ENCODE measurements at regions not wholly inside any gene's neighbourhood (a gene's known extent, or its start where the extent isn't known, plus 50 kb on each side); places are given as distances from the start of the nearest gene placed in this dataset.

GRCh38 chr11:19478891-19479290, 233.7 kb upstream of the NAV2 start:
- Mint-ChIP-seq H3K4me3 (no peak overlapping the region), H3K4me1 (no peaks in the 10 kb centered on the region), H3K27me3 (peaks cover 9% of the 10 kb centered on the region), H3K36me3 (ENCODE audit: low read depth) (no peaks in the 10 kb centered on the region), H3K27ac (no peak overlapping the region), H3K9me3 (no peaks in the 10 kb centered on the region)
- ChIA-PET POLR2A (no interaction called here), CTCF (no interaction called here)
- DNase-seq: no peak

GRCh38 chr11:19474954-19475721, 234.4 kb upstream of the E2F8 start:
- no peaks in the 10 kb centered on the region for H3K36me3 Mint-ChIP-seq (ENCODE audit: low read depth)
- H3K4me1 Mint-ChIP-seq: no peaks in the 10 kb centered on the region
- POLR2A ChIA-PET: no interaction called here
- no peak overlapping the region for H3K27ac Mint-ChIP-seq
- no peak overlapping the region for H3K4me3 Mint-ChIP-seq
- no peak for DNase-seq
- CTCF ChIA-PET: no interaction called here
- peaks cover 17% of the 10 kb centered on the region for H3K27me3 Mint-ChIP-seq
- H3K9me3 Mint-ChIP-seq: no peaks in the 10 kb centered on the region

- ChIA-PET POLR2A (no interaction called here), CTCF (no interaction called here)
- H3K27ac Mint-ChIP-seq: no peak overlapping the region
- H3K27me3 Mint-ChIP-seq: peaks cover 22% of the 10 kb centered on the region
- no peak for DNase-seq
- no peaks in the 10 kb centered on the region for H3K4me1 Mint-ChIP-seq
- no peaks in the 10 kb centered on the region for H3K36me3 Mint-ChIP-seq (ENCODE audit: low read depth)
- H3K9me3 Mint-ChIP-seq: no peaks in the 10 kb centered on the region
- H3K4me3 Mint-ChIP-seq: no peak overlapping the region
These were observed 233.5 kb upstream of the E2F8 start for GRCh38 chr11:19474211-19474610.

- ChIA-PET CTCF (no interaction called here), POLR2A (no interaction called here)
- Mint-ChIP-seq H3K9me3 (no peaks in the 10 kb centered on the region), H3K36me3 (ENCODE audit: low read depth) (no peaks in the 10 kb centered on the region), H3K4me1 (no peaks in the 10 kb centered on the region), H3K27me3 (peaks cover 20% of the 10 kb centered on the region), H3K27ac (no peak overlapping the region), H3K4me3 (no peak overlapping the region)
- no peak for DNase-seq
These were observed 231.9 kb upstream of the E2F8 start for GRCh38 chr11:19472679-19473078.

- CTCF ChIA-PET: no interaction called here
- POLR2A ChIA-PET: no interaction called here
- no peak for DNase-seq
- Mint-ChIP-seq H3K9me3 (no peaks in the 10 kb centered on the region), H3K36me3 (ENCODE audit: low read depth) (no peaks in the 10 kb centered on the region), H3K4me3 (no peak overlapping the region), H3K27ac (no peak overlapping the region), H3K27me3 (peaks cover 20% of the 10 kb centered on the region), H3K4me1 (no peaks in the 10 kb centered on the region)
These were observed 227.2 kb upstream of the E2F8 start for GRCh38 chr11:19467904-19468303.

- Mint-ChIP-seq H3K36me3 (ENCODE audit: low read depth) (no peaks in the 10 kb centered on the region), H3K4me3 (no peak overlapping the region), H3K27me3 (peaks cover 17% of the 10 kb centered on the region), H3K9me3 (no peaks in the 10 kb centered on the region), H3K4me1 (no peaks in the 10 kb centered on the region), H3K27ac (no peak overlapping the region)
- CTCF ChIA-PET: no interaction called here
- POLR2A ChIA-PET: no interaction called here
- no peak for DNase-seq
These were observed 225.6 kb upstream of the E2F8 start for GRCh38 chr11:19466314-19466713.

GRCh38 chr11:19463976-19464375, 223.2 kb upstream of the E2F8 start:
- CTCF ChIA-PET: no interaction called here
- H3K27ac Mint-ChIP-seq: no peak overlapping the region

GRCh38 chr11:19460718-19461405, 220.1 kb upstream of the E2F8 start:
- Mint-ChIP-seq H3K9me3 (no peaks in the 10 kb centered on the region), H3K4me3 (no peak overlapping the region), H3K36me3 (ENCODE audit: low read depth) (no peaks in the 10 kb centered on the region), H3K27ac (no peak overlapping the region), H3K4me1 (no peaks in the 10 kb centered on the region), H3K27me3 (peaks cover 9% of the 10 kb centered on the region)
- ChIA-PET POLR2A (no interaction called here), CTCF (no interaction called here)
- no peak for DNase-seq

More at GRCh38 chr11:19463976-19464375, 223.2 kb upstream of the E2F8 start:
- Mint-ChIP-seq H3K4me3 (no peak overlapping the region), H3K36me3 (ENCODE audit: low read depth) (no peaks in the 10 kb centered on the region), H3K4me1 (no peaks in the 10 kb centered on the region), H3K9me3 (no peaks in the 10 kb centered on the region), H3K27me3 (peaks cover 17% of the 10 kb centered on the region)
- DNase-seq: no peak
- POLR2A ChIA-PET: no interaction called here

GRCh38 chr11:19459240-19459639, 218.5 kb upstream of the E2F8 start:
- H3K4me1 Mint-ChIP-seq: no peaks in the 10 kb centered on the region
- no peak for DNase-seq
- H3K9me3 Mint-ChIP-seq: no peaks in the 10 kb centered on the region
- no peak overlapping the region for H3K27ac Mint-ChIP-seq
- H3K36me3 Mint-ChIP-seq (ENCODE audit: low read depth): no peaks in the 10 kb centered on the region
- ChIA-PET CTCF (no interaction called here), POLR2A (no interaction called here)
- H3K4me3 Mint-ChIP-seq: no peak overlapping the region
- H3K27me3 Mint-ChIP-seq: peaks cover 11% of the 10 kb centered on the region

- no peak for DNase-seq
- no peaks in the 10 kb centered on the region for H3K9me3 Mint-ChIP-seq
- no peaks in the 10 kb centered on the region for H3K36me3 Mint-ChIP-seq (ENCODE audit: low read depth)
- H3K4me3 Mint-ChIP-seq: no peak overlapping the region
- ChIA-PET POLR2A (no interaction called here), CTCF (no interaction called here)
- H3K4me1 Mint-ChIP-seq: no peaks in the 10 kb centered on the region
- no peak overlapping the region for H3K27ac Mint-ChIP-seq
- peaks cover 14% of the 10 kb centered on the region for H3K27me3 Mint-ChIP-seq
These were observed 218.0 kb upstream of the E2F8 start for GRCh38 chr11:19458721-19459120.

GRCh38 chr11:19458231-19458630, 217.5 kb upstream of the E2F8 start:
- Mint-ChIP-seq H3K36me3 (ENCODE audit: low read depth) (no peaks in the 10 kb centered on the region), H3K4me3 (no peak overlapping the region), H3K27me3 (peaks cover 14% of the 10 kb centered on the region), H3K27ac (no peak overlapping the region), H3K4me1 (no peaks in the 10 kb centered on the region), H3K9me3 (no peaks in the 10 kb centered on the region)
- no peak for DNase-seq
- ChIA-PET CTCF (no interaction called here), POLR2A (no interaction called here)

- Mint-ChIP-seq H3K36me3 (ENCODE audit: low read depth) (no peaks in the 10 kb centered on the region), H3K27me3 (peaks cover 16% of the 10 kb centered on the region), H3K4me3 (no peak overlapping the region), H3K4me1 (no peaks in the 10 kb centered on the region), H3K27ac (no peak overlapping the region), H3K9me3 (no peaks in the 10 kb centered on the region)
- CTCF ChIA-PET: no interaction called here
- no peak for DNase-seq
- POLR2A ChIA-PET: no interaction called here
These were observed 215.0 kb upstream of the E2F8 start for GRCh38 chr11:19455731-19456130.

GRCh38 chr11:19453651-19454257, 213.0 kb upstream of the E2F8 start:
- Mint-ChIP-seq H3K9me3 (no peaks in the 10 kb centered on the region), H3K4me1 (no peaks in the 10 kb centered on the region), H3K27me3 (peaks cover 15% of the 10 kb centered on the region), H3K27ac (no peak overlapping the region), H3K36me3 (ENCODE audit: low read depth) (no peaks in the 10 kb centered on the region), H3K4me3 (no peak overlapping the region)
- ChIA-PET CTCF (interaction anchor here (0.6 kb wide), 1 partner anchor 192 kb away, joined by 3 read pairs; no protein-coding TSS in a partner anchor), POLR2A (no interaction called here)
- DNase-seq: no peak

- H3K4me1 Mint-ChIP-seq: no peaks in the 10 kb centered on the region
- H3K4me3 Mint-ChIP-seq: no peak overlapping the region
- H3K36me3 Mint-ChIP-seq (ENCODE audit: low read depth): no peaks in the 10 kb centered on the region
- no peaks in the 10 kb centered on the region for H3K9me3 Mint-ChIP-seq
- no peak for DNase-seq
- H3K27me3 Mint-ChIP-seq: peaks cover 22% of the 10 kb centered on the region
- H3K27ac Mint-ChIP-seq: no peak overlapping the region
- ChIA-PET CTCF (no interaction called here), POLR2A (no interaction called here)
These were observed 210.9 kb upstream of the E2F8 start for GRCh38 chr11:19451609-19452008.
